Lower lobe of right lung (tissue), 2 donors: ENCODE measurements at regions not wholly inside any gene's neighbourhood (a gene's known extent, or its start where the extent isn't known, plus 50 kb on each side); places are given as distances from the start of the nearest gene placed in this dataset.

Experiments used
- ATAC-seq, 2 donors: fragments of 200-7000 bp; cut with Tn5 transposase; one replicate each; pipeline ENCODE4 v1.9.1; 2020 to 2022; ENCODE audit warnings: mild to moderate bottlenecking in 2 of 2, moderate library complexity in 2 of 2
- DNase-seq: peaks from one replicate; pipeline ENCODE4 v3.0.0-alpha.2; 2020
- H3K27ac ChIP-seq: fragments of 200-600 bp; one replicate; pipeline ENCODE4 v1.8.0; 2022
- H3K27me3 ChIP-seq: fragments of 200-600 bp; one replicate; pipeline ENCODE4 v1.8.0; 2022; ENCODE audit warnings: low read depth
- H3K36me3 ChIP-seq: fragments of 200-600 bp; one replicate; pipeline ENCODE4 v1.8.0; 2022; ENCODE audit warnings: mild to moderate bottlenecking
- H3K4me1 ChIP-seq: fragments of 200-600 bp; one replicate; pipeline ENCODE4 v1.8.0; 2022
- H3K4me3 ChIP-seq: fragments of 200-600 bp; one replicate; pipeline ENCODE4 v1.8.0; 2022; ENCODE audit warnings: mild to moderate bottlenecking
- H3K9me3 ChIP-seq: fragments of 200-600 bp; one replicate; pipeline ENCODE4 v1.8.0; 2022
- CTCF ChIP-seq: fragments of 200-600 bp; IDR thresholded peaks from one replicate; pipeline ENCODE4 v1.8.0; 2022; ENCODE audit warnings: antibody characterized with exemption, mild to moderate bottlenecking
- intact Hi-C: fragments of 100-400 bp; cut with DNase I; formaldehyde crosslinking; loops from one replicate; pipeline ENCODE4 v1.11.0; 2022
- donor health status: DM: no; HTN: yes; CAD: no; lungs with severe emphysema.

GRCh38 chr5:145068721-145069120 lies 766.4 kb downstream of the PRELID2 start:
- Histone ChIP-seq H3K27ac (no peak overlapping the region), H3K4me1 (no peaks in the 10 kb centered on the region), H3K27me3 (no peaks in the 10 kb centered on the region), H3K4me3 (no peak overlapping the region), H3K9me3 (no peaks in the 10 kb centered on the region), H3K36me3 (no peaks in the 10 kb centered on the region)
- intact Hi-C loops, result no loop called here
- DNase-seq (no peak), ATAC-seq (no peak)
- no peak for TF ChIP-seq CTCF

- no peak for ATAC-seq
Observed at GRCh38 chr5:145062280-145063062, 772.7 kb downstream of the PRELID2 start.

GRCh38 chr5:145056800-145057199 lies 778.3 kb downstream of the PRELID2 start:
- H3K36me3 ChIP-seq, result no peaks in the 10 kb centered on the region
- H3K4me1 ChIP-seq, result no peaks in the 10 kb centered on the region
- H3K4me3 ChIP-seq, result no peak overlapping the region
- DNase-seq (no peak), ATAC-seq (no peak)
- TF ChIP-seq CTCF, result no peak
- H3K9me3 ChIP-seq, result no peaks in the 10 kb centered on the region
- intact Hi-C loops, result no loop called here
- H3K27me3 ChIP-seq, result no peaks in the 10 kb centered on the region
- H3K27ac ChIP-seq, result no peak overlapping the region

More at GRCh38 chr5:145062280-145063062, 772.7 kb downstream of the PRELID2 start:
- intact Hi-C loops, result no loop called here
- Histone ChIP-seq H3K27ac (no peak overlapping the region), H3K4me3 (no peak overlapping the region), H3K4me1 (no peaks in the 10 kb centered on the region), H3K36me3 (no peaks in the 10 kb centered on the region), H3K9me3 (no peaks in the 10 kb centered on the region), H3K27me3 (no peaks in the 10 kb centered on the region)
- TF ChIP-seq CTCF, result no peak
- no peak for DNase-seq

- DNase-seq (no peak), ATAC-seq (no peak)
- no peak for TF ChIP-seq CTCF
- Histone ChIP-seq H3K4me1 (no peaks in the 10 kb centered on the region), H3K9me3 (no peaks in the 10 kb centered on the region), H3K27me3 (no peaks in the 10 kb centered on the region), H3K36me3 (no peaks in the 10 kb centered on the region), H3K4me3 (no peak overlapping the region), H3K27ac (no peak overlapping the region)
- intact Hi-C loops, result no loop called here
Observed at GRCh38 chr5:145050181-145050580, 785.0 kb downstream of the PRELID2 start.

GRCh38 chr5:145044970-145045369 lies 790.2 kb downstream of the PRELID2 start:
- Histone ChIP-seq H3K4me3 (no peak overlapping the region), H3K36me3 (no peaks in the 10 kb centered on the region), H3K9me3 (no peaks in the 10 kb centered on the region), H3K4me1 (no peaks in the 10 kb centered on the region), H3K27ac (no peak overlapping the region), H3K27me3 (no peaks in the 10 kb centered on the region)
- no peak for ATAC-seq
- no peak for TF ChIP-seq CTCF
- no peak for DNase-seq
- intact Hi-C loops, result no loop called here
